ENCODE measurements at regions not wholly inside any gene's neighbourhood (a gene's known extent, or its start where the extent isn't known, plus 50 kb on each side); places are given as distances from the start of the nearest gene placed in this dataset.

DNA sequence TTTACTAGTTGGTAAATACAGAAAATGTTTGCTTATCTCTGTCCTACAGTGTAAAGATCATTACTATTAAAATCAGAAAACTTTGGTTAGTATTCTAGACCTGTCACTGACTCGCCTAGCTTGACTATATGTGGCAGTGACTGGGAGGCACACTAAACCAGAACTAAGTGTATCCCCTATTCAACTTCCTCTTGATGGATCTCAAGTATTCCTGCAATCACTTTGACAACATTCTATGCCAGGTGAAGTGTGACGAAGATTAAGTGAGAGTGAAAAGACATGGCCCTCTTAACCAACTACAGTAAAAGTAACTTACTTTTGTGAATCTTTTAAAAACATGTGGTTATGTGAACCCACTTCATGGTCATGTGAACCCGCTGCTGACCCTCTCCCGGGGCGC lies 223.0 kb upstream of the ADAMTS5 start:
- H3K27ac Mint-ChIP-seq, result no peak overlapping the region
- intact Hi-C loops (cut with micrococcal nuclease), result no loop called here
- no peaks in the 10 kb centered on the region for H3K4me1 Mint-ChIP-seq
- CTCF ChIA-PET (ENCODE audit: partially characterized antibody), result no interaction called here
- H3K9me3 ChIP-seq (ENCODE audit: control insufficient read depth in 1 of 2, low read length in 2 of 2), result peaks cover 0 to 4% of the 10 kb centered on the region in 2 donors
- no peak overlapping the region for H3K4me3 ChIP-seq (ENCODE audit: low read length in 2 of 2)
- no peak overlapping the region for H3K4me3 Mint-ChIP-seq
- H3K27me3 Mint-ChIP-seq, result no peaks in the 10 kb centered on the region
- no peaks in the 10 kb centered on the region for H3K4me1 ChIP-seq (ENCODE audit: insufficient read depth, low read length)
- no peaks in the 10 kb centered on the region for H3K36me3 Mint-ChIP-seq
- H3K27me3 ChIP-seq (ENCODE audit: insufficient read depth, low read length), result no peaks in the 10 kb centered on the region
- peaks cover 0 to 7% (median 1%) of the 10 kb centered on the region in 8 donors for H3K9me3 Mint-ChIP-seq
- POLR2A ChIA-PET (ENCODE audit: partially characterized antibody), result no interaction called here
- H3K27ac ChIP-seq (ENCODE audit: low read depth, low read length), result no peak overlapping the region
- no peak for DNase-seq
- H3K36me3 ChIP-seq (ENCODE audit: insufficient read depth, low read length), result no peaks in the 10 kb centered on the region

DNA sequence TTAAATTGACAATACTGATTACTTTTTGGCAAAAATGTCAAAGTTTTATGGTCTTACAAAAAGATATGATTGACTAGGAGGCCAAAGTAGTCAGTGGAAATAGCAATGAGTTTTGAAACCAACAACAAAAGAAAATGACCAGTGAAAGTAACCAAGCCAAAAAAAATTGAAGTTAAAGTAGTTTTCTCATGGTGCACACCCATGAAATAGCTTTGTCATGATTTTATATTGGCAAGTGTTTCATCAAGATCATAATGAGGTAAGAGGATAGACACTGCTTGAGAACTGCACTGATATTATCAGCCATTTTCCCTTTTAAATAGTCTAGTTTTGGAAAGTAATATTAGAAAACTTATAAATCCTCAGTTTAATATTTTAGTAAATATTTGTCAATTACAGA lies 206.2 kb upstream of the ADAMTS5 start:
- Histone ChIP-seq H3K4me1 (ENCODE audit: insufficient read depth, low read length) (no peaks in the 10 kb centered on the region), H3K9me3 (ENCODE audit: control insufficient read depth in 1 of 2, low read length in 2 of 2) (no peaks in the 10 kb centered on the region), H3K27ac (ENCODE audit: low read depth, low read length) (no peak overlapping the region), H3K36me3 (ENCODE audit: insufficient read depth, low read length) (no peaks in the 10 kb centered on the region), H3K27me3 (ENCODE audit: insufficient read depth, low read length) (no peaks in the 10 kb centered on the region), H3K4me3 (ENCODE audit: low read length in 2 of 2) (no peak overlapping the region)
- Mint-ChIP-seq H3K4me1 (no peaks in the 10 kb centered on the region), H3K9me3 (peaks cover 0 to 6% (median 4%) of the 10 kb centered on the region in 8 donors), H3K4me3 (no peak overlapping the region), H3K27me3 (no peaks in the 10 kb centered on the region), H3K36me3 (no peaks in the 10 kb centered on the region), H3K27ac (no peak overlapping the region)
- intact Hi-C loops (cut with micrococcal nuclease), result no loop called here
- DNase-seq, result no peak
- ChIA-PET CTCF (ENCODE audit: partially characterized antibody) (no interaction called here), POLR2A (ENCODE audit: partially characterized antibody) (no interaction called here)

DNA sequence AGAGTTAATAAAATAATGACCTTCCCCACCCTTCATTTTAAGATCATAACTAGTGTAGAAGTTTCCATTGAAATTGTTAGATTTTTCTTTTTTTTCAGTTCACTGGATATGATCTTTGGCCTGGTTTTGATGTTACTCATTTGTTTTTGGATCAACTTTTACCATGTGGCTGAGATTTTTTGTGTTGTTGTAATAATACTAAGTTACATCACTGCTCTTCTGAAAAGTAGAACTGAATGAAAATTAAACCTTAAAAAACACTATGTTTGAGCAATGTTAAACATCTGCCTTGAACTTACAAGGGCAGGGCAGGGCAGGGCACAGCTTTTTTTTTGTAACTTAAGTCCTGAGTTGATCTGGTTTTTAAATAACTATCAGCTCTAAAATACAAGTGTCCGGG lies 204.8 kb upstream of the ADAMTS5 start:
- no peaks in the 10 kb centered on the region for H3K36me3 Mint-ChIP-seq
- intact Hi-C loops (cut with micrococcal nuclease), result no loop called here

DNA sequence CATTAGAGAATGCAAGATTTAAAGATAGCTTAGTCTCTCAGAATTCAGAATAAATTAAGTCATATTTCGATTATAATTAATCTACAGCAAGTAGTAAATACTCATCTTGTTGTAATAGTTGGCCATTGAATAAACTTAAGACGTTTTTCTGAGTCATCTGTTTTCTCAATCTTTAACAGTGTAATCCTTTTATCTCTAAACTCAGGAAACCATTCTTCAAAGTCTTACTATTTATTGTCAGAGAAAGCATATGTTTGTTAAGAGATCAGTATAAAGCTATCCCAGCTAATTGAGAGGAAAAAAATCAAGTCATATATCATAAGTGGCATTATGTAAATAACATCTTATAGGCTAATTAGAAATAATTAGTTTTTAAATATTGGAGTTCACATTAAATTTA lies 201.2 kb upstream of the ADAMTS5 start:
- CTCF ChIA-PET (ENCODE audit: partially characterized antibody), result no interaction called here
- POLR2A ChIA-PET (ENCODE audit: partially characterized antibody), result no interaction called here

More for the DNA sequence above, 204.8 kb upstream of the ADAMTS5 start:
- no peaks in the 10 kb centered on the region for H3K4me1 Mint-ChIP-seq
- H3K9me3 Mint-ChIP-seq, result peaks cover 0 to 6% (median 2%) of the 10 kb centered on the region in 8 donors
- Histone ChIP-seq H3K4me3 (ENCODE audit: low read length in 2 of 2) (no peak overlapping the region), H3K9me3 (ENCODE audit: control insufficient read depth in 1 of 2, low read length in 2 of 2) (no peaks in the 10 kb centered on the region), H3K27me3 (ENCODE audit: insufficient read depth, low read length) (no peaks in the 10 kb centered on the region), H3K27ac (ENCODE audit: low read depth, low read length) (no peak overlapping the region), H3K4me1 (ENCODE audit: insufficient read depth, low read length) (no peaks in the 10 kb centered on the region), H3K36me3 (ENCODE audit: insufficient read depth, low read length) (no peaks in the 10 kb centered on the region)
- CTCF ChIA-PET (ENCODE audit: partially characterized antibody), result no interaction called here
- H3K4me3 Mint-ChIP-seq, result no peak overlapping the region
- POLR2A ChIA-PET (ENCODE audit: partially characterized antibody), result no interaction called here
- no peak for DNase-seq
- H3K27me3 Mint-ChIP-seq, result no peaks in the 10 kb centered on the region
- H3K27ac Mint-ChIP-seq, result no peak overlapping the region

DNA sequence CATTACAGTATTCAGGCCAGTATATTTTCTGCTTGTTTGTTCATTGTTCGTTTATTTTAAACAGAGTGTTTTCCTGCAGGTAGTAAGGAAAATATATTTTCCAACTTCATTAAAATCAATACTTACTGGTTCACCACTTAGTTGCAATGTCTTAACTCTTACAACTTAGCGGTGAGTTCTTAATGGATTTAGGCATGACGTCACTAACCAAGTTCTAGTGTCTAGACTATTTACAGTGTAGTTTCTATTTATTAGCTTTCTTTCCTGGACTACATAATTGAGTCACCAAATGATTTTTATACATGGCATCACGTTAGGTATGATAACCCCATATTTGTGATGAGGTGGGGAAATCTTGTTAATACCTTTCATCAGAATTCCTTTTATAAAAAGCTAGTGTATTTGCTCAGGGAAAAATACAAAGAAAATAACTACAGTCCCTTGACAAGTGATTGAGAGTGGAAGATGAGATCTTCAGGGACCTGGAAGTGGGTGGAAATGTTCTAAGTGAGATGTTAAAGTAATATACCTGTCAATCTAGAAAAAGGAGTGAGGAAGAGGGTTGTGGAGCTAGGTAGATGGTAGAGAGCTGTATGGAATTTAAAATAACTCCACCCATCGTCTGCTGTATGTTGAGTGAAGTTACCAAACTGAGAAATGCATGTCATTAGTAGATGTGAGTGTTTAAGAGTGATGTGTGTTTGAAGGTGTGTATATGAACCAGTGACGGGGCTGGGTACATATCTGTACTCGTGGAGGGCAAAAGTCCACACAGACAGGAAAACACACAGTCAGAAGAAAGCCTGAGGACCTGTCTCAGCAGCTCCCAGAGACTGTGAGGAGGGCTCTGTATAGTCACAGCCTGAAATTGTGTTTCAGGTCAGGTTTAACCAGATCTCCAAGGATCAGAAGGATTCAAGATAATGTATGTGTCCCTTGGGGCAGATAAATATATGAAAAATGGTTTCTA lies 197.6 kb upstream of the ADAMTS5 start:
- Histone ChIP-seq H3K4me3 (ENCODE audit: low read length in 2 of 2) (no peak overlapping the region), H3K27ac (ENCODE audit: low read depth, low read length) (no peak overlapping the region), H3K27me3 (ENCODE audit: insufficient read depth, low read length) (no peaks in the 10 kb centered on the region), H3K4me1 (ENCODE audit: insufficient read depth, low read length) (no peaks in the 10 kb centered on the region), H3K9me3 (ENCODE audit: control insufficient read depth in 1 of 2, low read length in 2 of 2) (peaks cover 0 to 3% of the 10 kb centered on the region in 2 donors), H3K36me3 (ENCODE audit: insufficient read depth, low read length) (no peaks in the 10 kb centered on the region)
- no peaks in the 10 kb centered on the region for H3K4me1 Mint-ChIP-seq
- no peaks in the 10 kb centered on the region for H3K27me3 Mint-ChIP-seq
- ChIA-PET POLR2A (ENCODE audit: partially characterized antibody) (no interaction called here), CTCF (ENCODE audit: partially characterized antibody) (no interaction called here)
- no peaks in the 10 kb centered on the region for H3K36me3 Mint-ChIP-seq
- no peak for DNase-seq
- H3K9me3 Mint-ChIP-seq, result peaks cover 0 to 12% (median 3%) of the 10 kb centered on the region in 8 donors
- intact Hi-C loops (cut with micrococcal nuclease), result no loop called here
- H3K27ac Mint-ChIP-seq, result no peak overlapping the region
- no peak overlapping the region for H3K4me3 Mint-ChIP-seq

More for the DNA sequence above, 201.2 kb upstream of the ADAMTS5 start:
- Mint-ChIP-seq H3K4me3 (no peak overlapping the region), H3K36me3 (no peaks in the 10 kb centered on the region), H3K4me1 (no peaks in the 10 kb centered on the region), H3K27ac (no peak overlapping the region), H3K9me3 (peaks cover 0 to 18% (median 5%) of the 10 kb centered on the region in 8 donors), H3K27me3 (no peaks in the 10 kb centered on the region)
- no peak overlapping the region for H3K4me3 ChIP-seq (ENCODE audit: low read length in 2 of 2)
- H3K27me3 ChIP-seq (ENCODE audit: insufficient read depth, low read length), result no peaks in the 10 kb centered on the region
- H3K27ac ChIP-seq (ENCODE audit: low read depth, low read length), result no peak overlapping the region
- intact Hi-C loops (cut with micrococcal nuclease), result no loop called here
- H3K36me3 ChIP-seq (ENCODE audit: insufficient read depth, low read length), result no peaks in the 10 kb centered on the region
- peaks cover 0 to under 1% of the 10 kb centered on the region in 2 donors for H3K9me3 ChIP-seq (ENCODE audit: control insufficient read depth in 1 of 2, low read length in 2 of 2)
- DNase-seq, result no peak
- H3K4me1 ChIP-seq (ENCODE audit: insufficient read depth, low read length), result no peaks in the 10 kb centered on the region

DNA sequence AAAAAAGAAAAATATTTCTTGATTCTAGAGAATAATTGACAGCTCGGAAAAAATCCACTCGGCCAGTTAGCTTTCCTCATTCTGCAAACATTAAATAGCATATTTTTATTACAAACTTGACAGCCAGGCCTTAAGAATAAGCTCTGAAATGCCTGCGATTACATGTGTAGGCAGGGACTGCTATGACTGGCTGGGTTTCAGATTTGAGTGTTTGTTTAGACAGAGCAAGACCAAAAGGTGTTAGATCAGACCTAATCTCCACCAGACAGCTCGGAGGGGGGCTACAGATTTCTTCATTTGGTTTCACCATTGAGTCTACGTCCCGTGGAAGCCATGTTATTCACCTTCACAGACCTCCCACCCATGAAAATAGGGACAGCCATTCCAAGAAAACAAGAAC lies 192.1 kb upstream of the ADAMTS5 start:
- POLR2A ChIA-PET (ENCODE audit: partially characterized antibody), result no interaction called here

DNA sequence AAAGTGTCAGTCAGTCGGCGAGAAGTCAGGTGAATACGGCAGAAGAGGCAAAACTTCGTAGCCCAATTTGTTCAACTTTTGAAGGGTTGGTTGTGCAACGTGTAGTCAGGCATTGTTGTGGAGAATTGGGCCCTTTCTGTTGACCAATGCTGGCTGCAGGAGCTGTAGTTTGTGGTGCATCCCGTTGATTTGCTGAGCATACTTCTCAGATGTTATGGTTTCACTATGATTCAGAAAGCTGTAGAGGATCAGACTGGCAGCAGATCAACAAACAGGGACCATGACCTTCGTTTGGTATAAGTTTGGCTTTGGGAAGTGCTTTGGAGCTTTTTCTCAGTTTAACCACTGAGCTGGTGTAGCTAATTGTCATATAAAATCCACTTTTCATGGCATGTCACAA lies 190.2 kb upstream of the ADAMTS5 start:
- Mint-ChIP-seq H3K36me3 (no peaks in the 10 kb centered on the region), H3K4me1 (no peaks in the 10 kb centered on the region), H3K4me3 (no peak overlapping the region), H3K27me3 (no peaks in the 10 kb centered on the region), H3K27ac (no peak overlapping the region), H3K9me3 (peaks cover 0 to 7% (median 2%) of the 10 kb centered on the region in 8 donors)
- Histone ChIP-seq H3K9me3 (ENCODE audit: control insufficient read depth in 1 of 2, low read length in 2 of 2) (peaks cover 0 to 6% of the 10 kb centered on the region in 2 donors), H3K27ac (ENCODE audit: low read depth, low read length) (no peak overlapping the region), H3K4me3 (ENCODE audit: low read length in 2 of 2) (no peak overlapping the region), H3K27me3 (ENCODE audit: insufficient read depth, low read length) (no peaks in the 10 kb centered on the region), H3K4me1 (ENCODE audit: insufficient read depth, low read length) (no peaks in the 10 kb centered on the region), H3K36me3 (ENCODE audit: insufficient read depth, low read length) (no peaks in the 10 kb centered on the region)
- POLR2A ChIA-PET (ENCODE audit: partially characterized antibody), result no interaction called here
- no peak for DNase-seq
- intact Hi-C loops (cut with micrococcal nuclease), result no loop called here
- CTCF ChIA-PET (ENCODE audit: partially characterized antibody), result no interaction called here

More for the DNA sequence above, 192.1 kb upstream of the ADAMTS5 start:
- H3K27ac ChIP-seq (ENCODE audit: low read depth, low read length), result no peak overlapping the region
- no peak overlapping the region for H3K4me3 Mint-ChIP-seq
- H3K9me3 Mint-ChIP-seq, result peaks cover 0 to 10% (median 1%) of the 10 kb centered on the region in 8 donors
- H3K27me3 Mint-ChIP-seq, result no peaks in the 10 kb centered on the region
- no peaks in the 10 kb centered on the region for H3K36me3 Mint-ChIP-seq
- H3K4me1 ChIP-seq (ENCODE audit: insufficient read depth, low read length), result no peaks in the 10 kb centered on the region
- CTCF ChIA-PET (ENCODE audit: partially characterized antibody), result no interaction called here
- H3K9me3 ChIP-seq (ENCODE audit: control insufficient read depth in 1 of 2, low read length in 2 of 2), result peaks cover 0 to 3% of the 10 kb centered on the region in 2 donors
- no peak overlapping the region for H3K4me3 ChIP-seq (ENCODE audit: low read length in 2 of 2)
- H3K27me3 ChIP-seq (ENCODE audit: insufficient read depth, low read length), result no peaks in the 10 kb centered on the region
- DNase-seq, result no peak
- intact Hi-C loops (cut with micrococcal nuclease), result no loop called here
- no peaks in the 10 kb centered on the region for H3K4me1 Mint-ChIP-seq
- H3K36me3 ChIP-seq (ENCODE audit: insufficient read depth, low read length), result no peaks in the 10 kb centered on the region
- H3K27ac Mint-ChIP-seq, result no peak overlapping the region

Measured in CD4-positive, alpha-beta memory T cell (primary cell).